Adrenal gland (tissue), 5 donors: ENCODE measurements at regions not wholly inside any gene's neighbourhood (a gene's known extent, or its start where the extent isn't known, plus 50 kb on each side); places are given as distances from the start of the nearest gene placed in this dataset.

Experiments
- POLR2A ChIP-seq, 2 donors: fragments of 450-650 bp; IDR thresholded peaks; one replicate each; pipeline ENCODE4 v1.6.1; 2017; ENCODE audit warnings: antibody characterized with exemption in 2 of 2, mild to moderate bottlenecking in 2 of 2, moderate library complexity in 1 of 2
- TF ChIP-seq, protein P1 (sequence below), 6 experiments: fragments of 450-650 bp in 4 of 6; fragments of 200-600 bp in 2 of 6; sonication (generic) in 1 of 6; IDR thresholded peaks; 1 replicate in 5 of 6; 2 replicates in 1 of 6; pipeline versions ENCODE4 v1.5.1 to v1.8.0; 2016 to 2021; ENCODE audit warnings: antibody characterized with exemption in 6 of 6, mild to moderate bottlenecking in 2 of 6, moderate library complexity in 1 of 6
- donor health status: DM: no; HTN: no; CAD: no.

DNA sequence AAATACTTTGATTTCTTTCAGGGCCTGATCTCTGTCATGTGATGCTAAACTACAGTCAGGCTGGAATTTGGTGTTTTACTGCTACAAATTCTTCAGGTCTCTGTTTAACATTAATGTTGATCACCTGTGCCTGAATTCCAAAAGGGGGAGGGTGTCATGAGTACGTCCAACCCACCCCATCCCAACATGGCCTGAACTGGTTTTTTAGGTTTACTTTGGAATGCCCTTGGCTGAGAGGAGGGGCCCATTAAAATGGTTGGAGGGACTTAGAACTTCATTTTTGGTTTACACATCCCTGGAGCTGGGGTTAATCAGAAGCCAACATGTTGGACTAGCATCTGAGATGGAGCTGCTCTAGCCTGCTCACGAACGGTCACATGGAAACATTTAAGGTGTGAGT, 60.8 kb upstream of the CFAP46 start:
- TF ChIP-seq, protein P1, sequence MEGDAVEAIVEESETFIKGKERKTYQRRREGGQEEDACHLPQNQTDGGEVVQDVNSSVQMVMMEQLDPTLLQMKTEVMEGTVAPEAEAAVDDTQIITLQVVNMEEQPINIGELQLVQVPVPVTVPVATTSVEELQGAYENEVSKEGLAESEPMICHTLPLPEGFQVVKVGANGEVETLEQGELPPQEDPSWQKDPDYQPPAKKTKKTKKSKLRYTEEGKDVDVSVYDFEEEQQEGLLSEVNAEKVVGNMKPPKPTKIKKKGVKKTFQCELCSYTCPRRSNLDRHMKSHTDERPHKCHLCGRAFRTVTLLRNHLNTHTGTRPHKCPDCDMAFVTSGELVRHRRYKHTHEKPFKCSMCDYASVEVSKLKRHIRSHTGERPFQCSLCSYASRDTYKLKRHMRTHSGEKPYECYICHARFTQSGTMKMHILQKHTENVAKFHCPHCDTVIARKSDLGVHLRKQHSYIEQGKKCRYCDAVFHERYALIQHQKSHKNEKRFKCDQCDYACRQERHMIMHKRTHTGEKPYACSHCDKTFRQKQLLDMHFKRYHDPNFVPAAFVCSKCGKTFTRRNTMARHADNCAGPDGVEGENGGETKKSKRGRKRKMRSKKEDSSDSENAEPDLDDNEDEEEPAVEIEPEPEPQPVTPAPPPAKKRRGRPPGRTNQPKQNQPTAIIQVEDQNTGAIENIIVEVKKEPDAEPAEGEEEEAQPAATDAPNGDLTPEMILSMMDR (IDR thresholded peaks at IDR 0.05), result no peak
- TF ChIP-seq POLR2A (IDR thresholded peaks at IDR 0.05), result no peak
